BJ (cell line): ENCODE measurements at regions not wholly inside any gene's neighbourhood (a gene's known extent, or its start where the extent isn't known, plus 50 kb on each side); places are given as distances from the start of the nearest gene placed in this dataset.

ENCODE experiments used
- CTCF ChIA-PET: fragments of 350-600 bp; formaldehyde crosslinking; extraction: SDS; loops from one replicate; lab custom pipeline; 2021; ENCODE audit warnings: antibody characterized with exemption, inconsistent platforms; lab: Yijun Ruan, JAX
- POLR2A ChIA-PET: fragments of 300-600 bp; sonication (Branson Sonifier 250); formaldehyde crosslinking; extraction: SDS; loops from one replicate; lab custom pipeline; 2021; ENCODE audit warnings: antibody characterized with exemption; lab: Charles Lee
- DNase-seq: peaks from one replicate; pipeline ENCODE4 v3.0.0-alpha.2; 2011; ENCODE audit warnings: low read depth
- H3K27me3 ChIP-seq: 2 replicates; pipeline ENCODE4 v1.6.0; 2011; ENCODE audit warnings: low read length; ENCODE audit not compliant: control insufficient read depth, insufficient read depth
- H3K36me3 ChIP-seq: 2 replicates; pipeline ENCODE4 v1.5.1; 2011; ENCODE audit warnings: low read length; ENCODE audit not compliant: control insufficient read depth, insufficient read depth
- H3K4me3 ChIP-seq: 2 replicates; pipeline ENCODE4 v1.5.1; 2011; ENCODE audit warnings: low read depth, mild to moderate bottlenecking, control low read depth, low read length
- TF ChIP-seq, protein P1 (sequence below): IDR thresholded peaks from 2 replicates; pipeline ENCODE4 v1.5.1; 2011; ENCODE audit warnings: low read depth, mild to moderate bottlenecking, control low read depth, inconsistent platforms, low read length, moderate library complexity; ENCODE audit not compliant: insufficient read depth

DNA sequence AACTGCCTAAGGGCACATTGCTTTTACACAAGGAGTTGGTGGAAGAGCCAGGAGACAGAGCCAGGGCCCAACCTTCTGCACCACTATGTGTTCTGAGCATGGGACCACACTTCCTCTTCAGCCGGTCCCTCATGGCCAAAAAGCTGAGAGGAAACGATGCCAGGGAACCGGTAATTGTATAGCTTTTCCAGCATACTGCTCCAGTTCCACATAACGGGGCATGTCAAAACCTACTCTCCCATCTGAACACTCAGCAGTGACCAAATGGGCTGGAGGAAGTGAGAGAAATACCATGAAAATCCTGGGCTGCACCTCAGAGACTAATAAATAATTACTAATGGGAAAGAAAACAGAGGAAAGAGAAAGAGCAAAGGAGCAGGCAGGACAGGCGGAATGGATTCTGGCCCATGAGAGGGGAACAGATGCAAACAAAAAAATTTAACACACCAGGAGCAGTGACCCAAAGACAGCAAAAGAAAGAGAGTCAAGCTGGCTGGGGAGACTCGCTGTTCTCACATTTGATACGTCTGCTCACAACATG lies 52.0 kb upstream of the BMP2 start:
- ChIA-PET POLR2A (no interaction called here), CTCF (interaction anchor here (1.0 kb wide), 2 partner anchors 12 to 53 kb away, joined by 4 read pairs; no protein-coding TSS in a partner anchor)
- H3K36me3 ChIP-seq = no peaks in the 10 kb centered on the region
- H3K27me3 ChIP-seq = no peaks in the 10 kb centered on the region
- no peak overlapping the region for H3K4me3 ChIP-seq
- TF ChIP-seq, protein P1, sequence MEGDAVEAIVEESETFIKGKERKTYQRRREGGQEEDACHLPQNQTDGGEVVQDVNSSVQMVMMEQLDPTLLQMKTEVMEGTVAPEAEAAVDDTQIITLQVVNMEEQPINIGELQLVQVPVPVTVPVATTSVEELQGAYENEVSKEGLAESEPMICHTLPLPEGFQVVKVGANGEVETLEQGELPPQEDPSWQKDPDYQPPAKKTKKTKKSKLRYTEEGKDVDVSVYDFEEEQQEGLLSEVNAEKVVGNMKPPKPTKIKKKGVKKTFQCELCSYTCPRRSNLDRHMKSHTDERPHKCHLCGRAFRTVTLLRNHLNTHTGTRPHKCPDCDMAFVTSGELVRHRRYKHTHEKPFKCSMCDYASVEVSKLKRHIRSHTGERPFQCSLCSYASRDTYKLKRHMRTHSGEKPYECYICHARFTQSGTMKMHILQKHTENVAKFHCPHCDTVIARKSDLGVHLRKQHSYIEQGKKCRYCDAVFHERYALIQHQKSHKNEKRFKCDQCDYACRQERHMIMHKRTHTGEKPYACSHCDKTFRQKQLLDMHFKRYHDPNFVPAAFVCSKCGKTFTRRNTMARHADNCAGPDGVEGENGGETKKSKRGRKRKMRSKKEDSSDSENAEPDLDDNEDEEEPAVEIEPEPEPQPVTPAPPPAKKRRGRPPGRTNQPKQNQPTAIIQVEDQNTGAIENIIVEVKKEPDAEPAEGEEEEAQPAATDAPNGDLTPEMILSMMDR = no peak
- DNase-seq = no peak

DNA sequence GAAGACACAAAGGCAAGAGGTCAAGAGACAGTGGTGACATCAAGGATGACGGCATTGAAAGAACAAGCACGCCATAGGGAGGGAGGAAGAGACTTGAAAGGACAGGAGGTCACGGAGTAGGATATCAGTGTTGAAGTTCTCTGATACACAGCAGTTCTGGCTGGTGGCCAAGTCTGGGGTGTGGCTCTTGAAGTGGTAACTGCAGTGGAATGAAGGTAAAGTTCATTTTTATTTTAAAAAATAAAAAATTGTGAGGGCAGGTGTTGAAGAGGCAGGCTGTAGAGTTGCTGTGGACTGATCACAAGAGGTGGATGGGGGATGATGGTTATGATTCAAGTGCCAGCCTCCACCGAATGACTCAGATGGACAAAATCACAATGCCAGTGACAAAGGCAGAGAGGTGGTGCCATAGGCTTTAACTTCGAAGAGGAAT lies 53.2 kb upstream of the BMP2 start:
- ChIA-PET CTCF (interaction anchor here (1.0 kb wide), 1 partner anchor 13 kb away, joined by 4 read pairs; no protein-coding TSS in a partner anchor), POLR2A (no interaction called here)
- no peaks in the 10 kb centered on the region for H3K36me3 ChIP-seq
- H3K27me3 ChIP-seq = no peaks in the 10 kb centered on the region
- TF ChIP-seq, protein P1 = no peak
- no peak for DNase-seq
- no peak overlapping the region for H3K4me3 ChIP-seq

DNA sequence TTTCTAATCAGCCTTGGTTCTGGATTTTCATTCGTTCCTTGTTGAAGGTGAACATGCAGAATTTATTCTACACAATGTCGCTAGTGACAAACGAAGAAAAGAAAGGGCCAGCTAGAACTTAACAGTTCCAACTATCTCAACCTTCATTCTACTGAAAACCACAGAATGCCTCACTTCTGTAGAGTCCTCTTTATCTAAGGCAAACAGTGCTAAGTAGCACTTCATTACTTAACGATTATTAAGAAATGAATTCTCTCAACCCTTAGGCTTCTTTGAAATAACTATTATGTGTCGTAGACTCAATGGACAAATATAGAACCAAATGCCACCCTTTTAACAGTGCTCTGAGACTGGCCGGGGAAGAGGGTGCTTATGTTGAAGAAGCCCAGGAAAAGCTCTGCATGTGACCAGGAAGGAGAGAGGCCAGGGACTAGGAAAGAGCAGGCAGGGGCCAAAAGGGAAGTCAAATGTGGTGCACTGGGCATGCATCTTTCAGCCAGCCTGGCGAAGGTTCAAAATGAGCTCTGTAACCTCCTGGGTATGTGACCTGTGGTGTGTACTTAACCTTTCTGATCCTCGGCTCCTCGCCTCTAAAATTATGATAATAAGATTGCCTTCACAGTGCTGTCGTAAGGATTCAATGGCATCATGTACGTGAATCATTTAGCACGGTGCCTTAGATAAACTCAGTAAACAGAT lies 55.4 kb upstream of the BMP2 start:
- H3K36me3 ChIP-seq = no peaks in the 10 kb centered on the region
- ChIA-PET CTCF (interaction anchor here (1.0 kb wide), 1 partner anchor 14 kb away, joined by 4 read pairs; no protein-coding TSS in a partner anchor), POLR2A (no interaction called here)
- H3K27me3 ChIP-seq = no peaks in the 10 kb centered on the region
- H3K4me3 ChIP-seq = no peak overlapping the region
- TF ChIP-seq, protein P1 = no peak
- DNase-seq = no peak

DNA sequence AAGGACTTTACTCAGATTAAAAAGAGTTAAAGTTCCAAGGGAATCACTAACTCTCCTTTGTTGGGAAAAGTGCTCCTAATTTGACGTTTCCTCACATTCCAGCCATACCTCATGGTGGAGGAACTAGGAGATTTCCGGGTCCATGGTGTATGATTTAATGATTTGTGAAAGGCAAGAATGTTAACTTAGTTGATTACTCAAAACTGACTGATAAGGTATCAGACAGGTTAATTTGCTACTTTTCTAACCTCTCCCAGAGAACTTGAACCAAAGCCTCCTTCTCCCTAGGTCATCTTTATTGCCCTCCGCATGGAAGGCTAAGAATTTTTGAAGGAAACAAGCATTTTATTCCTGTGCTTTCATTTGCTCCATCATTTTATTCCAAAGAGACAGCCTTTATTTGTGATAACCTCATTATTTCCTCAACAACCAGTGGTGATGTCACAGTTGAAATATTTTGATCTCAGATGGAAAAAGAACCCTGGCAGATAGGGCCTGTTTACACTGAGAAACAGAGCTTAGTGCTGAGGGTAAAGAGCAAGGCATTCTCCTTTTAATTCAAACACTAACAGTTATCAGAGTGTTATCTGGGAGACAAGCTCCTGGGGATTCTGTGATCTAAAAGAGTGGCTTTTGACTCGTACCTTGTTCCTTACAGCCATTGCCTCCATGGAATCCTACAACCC lies 57.4 kb upstream of the BMP2 start:
- Histone ChIP-seq H3K4me3 (no peak overlapping the region), H3K27me3 (no peaks in the 10 kb centered on the region), H3K36me3 (no peaks in the 10 kb centered on the region)
- POLR2A ChIA-PET = no interaction called here
- TF ChIP-seq, protein P1 = no peak
- DNase-seq = no peak
- CTCF ChIA-PET = interaction anchor here (1.0 kb wide), 1 partner anchor 12 kb away, joined by 3 read pairs; no protein-coding TSS in a partner anchor

DNA sequence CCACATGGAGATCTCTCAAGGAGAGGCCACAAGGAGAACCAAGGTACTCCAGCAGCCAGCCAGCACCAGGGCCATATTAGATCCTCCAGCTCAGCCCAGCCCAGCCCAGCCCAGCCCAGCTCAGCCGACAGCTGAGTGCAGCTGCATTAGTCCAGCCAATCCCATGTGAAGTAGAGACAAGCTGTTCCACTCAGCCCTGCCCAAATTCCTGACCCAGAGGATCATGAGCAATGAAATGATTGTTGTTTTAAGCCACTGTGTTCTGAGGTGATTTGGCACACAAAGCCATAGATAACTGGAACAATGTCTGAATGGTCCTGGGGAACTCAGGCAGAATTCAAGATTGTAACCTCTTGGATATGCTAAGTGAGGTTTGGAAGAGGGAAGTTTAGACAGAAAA lies 59.5 kb upstream of the BMP2 start:
- H3K4me3 ChIP-seq = no peak overlapping the region
- DNase-seq = no peak
- H3K36me3 ChIP-seq = no peaks in the 10 kb centered on the region
- ChIA-PET POLR2A (no interaction called here), CTCF (interaction anchor here (0.6 to 1.7 kb wide), 4 partner anchors 11 to 125 kb away, joined by 3 to 5 read pairs (median 4); no protein-coding TSS in a partner anchor)
- TF ChIP-seq, protein P1 = no peak
- H3K27me3 ChIP-seq = no peaks in the 10 kb centered on the region
